NAMALWA (cell line): ENCODE measurements at regions not wholly inside any gene's neighbourhood (a gene's known extent, or its start where the extent isn't known, plus 50 kb on each side); places are given as distances from the start of the nearest gene placed in this dataset.

Source experiments
- DNase-seq: peaks from one replicate; pipeline ENCODE4 v3.0.0-alpha.2; 2015; ENCODE audit warnings: low spot score

GRCh38 chr2:236875906-236876505 lies 209.7 kb upstream of the COPS8 start:
- no peak for DNase-seq

DNA sequence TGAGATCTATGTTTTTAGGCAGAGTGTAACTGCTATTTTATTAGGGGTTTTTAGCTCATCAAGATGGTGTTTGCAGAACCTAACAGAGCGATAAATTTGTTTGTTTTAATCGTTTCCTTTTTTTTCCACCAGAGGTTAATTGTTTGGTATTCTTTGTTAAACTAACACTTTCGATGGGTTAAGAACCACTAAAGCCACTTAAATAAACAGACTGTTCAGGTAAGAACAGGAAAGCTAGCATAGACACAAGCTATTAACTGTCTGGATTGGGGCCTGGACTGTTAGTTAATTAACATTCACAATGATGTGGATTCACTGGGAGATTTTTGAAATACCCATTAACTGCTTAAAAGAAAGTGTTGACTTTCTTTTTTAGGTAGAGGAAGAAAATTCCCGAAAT lies 209.0 kb upstream of the COPS8 start:
- no peak for DNase-seq

GRCh38 chr2:236877972-236878371 lies 207.7 kb upstream of the COPS8 start:
- no peak for DNase-seq

DNA sequence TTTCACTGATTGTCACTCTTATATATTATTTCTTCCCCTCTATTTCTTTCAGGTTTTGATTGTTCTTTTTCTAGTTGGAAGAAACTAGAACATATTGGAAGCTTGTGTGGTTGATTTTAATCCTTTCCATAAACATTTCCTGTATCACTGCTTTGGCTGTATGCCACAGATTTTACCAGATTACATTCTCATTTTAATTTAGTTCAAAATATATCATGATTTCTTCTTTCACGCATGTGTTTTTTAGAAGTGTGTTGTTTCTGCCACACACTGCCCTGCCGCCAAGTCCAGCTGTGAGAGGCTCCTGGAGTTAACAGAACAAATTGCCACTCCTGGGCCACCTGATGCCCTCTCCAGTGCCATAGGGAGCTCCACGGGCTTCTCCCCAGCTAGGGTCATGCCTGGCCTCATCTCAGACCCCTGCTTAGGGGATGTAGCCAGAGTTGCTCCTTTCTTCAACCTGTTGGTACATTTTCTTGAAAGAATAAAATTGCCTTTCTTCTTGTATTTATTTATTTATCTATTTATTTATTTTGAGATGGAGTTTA lies 206.2 kb upstream of the COPS8 start:
- DNase-seq: no peak

- no peak for DNase-seq
Measured at GRCh38 chr2:236882074-236882473, 203.6 kb upstream of the COPS8 start.

GRCh38 chr2:236882930-236883329 lies 202.8 kb upstream of the COPS8 start:
- no peak for DNase-seq

DNA sequence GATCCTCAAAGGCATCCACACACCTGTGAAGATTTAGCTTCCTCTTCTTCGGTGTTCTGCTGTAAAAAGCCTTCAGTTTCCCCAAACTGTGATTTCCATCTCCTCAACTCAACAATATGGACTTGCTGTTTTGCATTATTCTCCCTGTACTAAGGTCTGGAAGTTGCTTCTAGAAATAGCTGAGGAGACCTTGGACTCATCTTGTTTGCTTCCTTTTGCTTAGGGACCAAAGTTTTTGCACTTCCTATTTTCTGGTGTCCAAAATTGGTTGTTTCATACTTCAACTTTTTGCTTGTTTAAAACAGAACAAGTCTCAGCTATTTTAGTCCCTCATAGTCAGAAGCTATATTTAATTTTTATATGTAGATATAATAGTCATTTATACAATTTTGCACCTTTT lies 201.9 kb upstream of the COPS8 start:
- DNase-seq: no peak

DNA sequence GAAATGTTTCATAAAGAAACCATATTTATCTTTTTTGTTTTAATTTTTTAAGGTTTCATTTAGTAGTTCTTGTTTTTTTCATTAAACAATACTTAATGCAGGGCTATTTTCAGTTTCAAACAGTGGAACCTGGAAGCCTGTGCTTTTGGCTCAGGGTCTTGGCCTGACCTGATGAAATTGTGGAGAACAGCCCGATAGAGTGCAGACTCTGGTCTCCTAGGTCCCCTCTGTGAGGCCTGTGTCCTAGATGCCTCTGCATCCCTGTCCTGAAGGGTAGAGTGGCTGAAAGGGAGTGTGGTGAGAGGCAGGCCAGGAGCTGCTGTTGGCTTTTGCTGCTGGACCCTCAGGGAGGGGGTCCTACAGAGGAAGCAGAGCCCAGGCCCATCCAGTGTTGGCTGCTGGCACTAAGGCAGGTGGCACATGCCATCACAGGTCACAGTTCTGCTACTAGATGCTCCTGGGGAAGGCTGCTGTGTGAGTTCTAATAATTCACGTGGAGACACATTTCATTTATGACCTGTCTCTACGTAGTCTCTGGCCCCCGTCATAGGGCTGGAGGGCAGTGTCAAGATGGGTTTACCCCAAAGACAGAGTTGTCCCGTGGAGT lies 201.0 kb upstream of the COPS8 start:
- no peak for DNase-seq

DNA sequence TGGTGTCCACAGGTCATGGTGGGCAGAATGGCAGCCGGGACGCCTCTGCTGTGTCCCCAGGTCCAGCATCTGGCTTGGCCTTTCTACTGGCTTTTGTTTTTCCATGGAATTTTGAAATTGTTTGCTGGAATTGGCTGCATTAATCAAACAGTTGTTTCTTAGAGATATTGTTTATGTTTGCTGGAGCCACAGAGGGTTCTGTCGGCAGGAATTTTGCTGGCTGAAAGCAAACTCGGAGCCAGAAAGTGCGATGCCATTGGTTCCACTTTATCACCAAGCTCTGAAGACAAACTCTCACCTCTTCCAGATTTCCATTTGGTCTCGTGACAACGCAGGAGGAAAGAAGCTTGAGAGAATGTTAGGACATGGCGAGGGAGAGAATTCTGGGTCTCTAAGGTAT lies 199.2 kb upstream of the COPS8 start:
- DNase-seq: no peak

DNA sequence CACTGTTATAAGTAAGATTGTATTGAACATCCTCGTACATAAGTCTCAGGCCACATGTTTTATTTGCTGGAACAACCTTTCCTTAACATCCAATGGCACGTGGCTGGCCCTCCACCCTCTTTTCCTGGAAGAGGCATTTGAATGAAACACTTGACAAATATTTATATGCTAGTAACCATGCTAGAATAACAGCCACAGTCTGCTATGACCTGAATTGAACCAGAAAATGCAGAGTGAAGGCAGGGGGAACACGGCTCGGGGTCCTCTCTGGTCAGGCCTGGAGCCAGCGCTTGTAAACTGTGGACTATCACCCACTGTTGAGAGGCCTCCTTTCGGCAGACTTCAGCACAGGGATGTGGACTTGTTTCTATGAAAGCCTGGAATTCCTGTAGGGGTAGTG lies 198.2 kb upstream of the COPS8 start:
- DNase-seq: no peak

GRCh38 chr2:236887953-236888793 lies 197.5 kb upstream of the COPS8 start:
- no peak for DNase-seq

- no peak for DNase-seq
Measured at GRCh38 chr2:236888794-236889780, 196.6 kb upstream of the COPS8 start.

GRCh38 chr2:236889791-236890704 lies 195.6 kb upstream of the COPS8 start:
- no peak for DNase-seq

- DNase-seq: no peak
Measured at GRCh38 chr2:236892721-236893120, 193.0 kb upstream of the COPS8 start.

GRCh38 chr2:236894791-236895190 lies 190.9 kb upstream of the COPS8 start:
- no peak for DNase-seq

- no peak for DNase-seq
Measured at GRCh38 chr2:236895497-236895896, 190.2 kb upstream of the COPS8 start.

- DNase-seq: no peak
Measured at GRCh38 chr2:236896688-236897087, 189.0 kb upstream of the COPS8 start.

DNA sequence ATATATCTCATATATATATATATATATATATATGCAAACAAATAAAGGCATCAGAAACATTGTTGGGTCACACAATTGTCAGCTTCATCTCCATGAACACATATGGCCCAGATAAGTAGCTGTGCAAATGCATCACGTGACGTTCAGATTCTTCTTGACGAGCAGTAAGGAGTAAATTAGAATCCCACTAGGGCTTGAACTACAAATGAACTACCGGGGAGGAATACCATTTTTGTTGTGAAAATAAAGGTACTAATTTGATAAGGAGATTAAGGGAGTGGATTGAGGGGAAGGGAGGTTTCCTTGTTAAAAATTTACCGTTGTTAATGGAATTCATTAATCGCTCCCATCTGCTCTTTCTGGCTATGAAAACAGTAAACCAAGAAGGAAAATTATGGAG lies 186.5 kb upstream of the COPS8 start:
- no peak for DNase-seq

DNA sequence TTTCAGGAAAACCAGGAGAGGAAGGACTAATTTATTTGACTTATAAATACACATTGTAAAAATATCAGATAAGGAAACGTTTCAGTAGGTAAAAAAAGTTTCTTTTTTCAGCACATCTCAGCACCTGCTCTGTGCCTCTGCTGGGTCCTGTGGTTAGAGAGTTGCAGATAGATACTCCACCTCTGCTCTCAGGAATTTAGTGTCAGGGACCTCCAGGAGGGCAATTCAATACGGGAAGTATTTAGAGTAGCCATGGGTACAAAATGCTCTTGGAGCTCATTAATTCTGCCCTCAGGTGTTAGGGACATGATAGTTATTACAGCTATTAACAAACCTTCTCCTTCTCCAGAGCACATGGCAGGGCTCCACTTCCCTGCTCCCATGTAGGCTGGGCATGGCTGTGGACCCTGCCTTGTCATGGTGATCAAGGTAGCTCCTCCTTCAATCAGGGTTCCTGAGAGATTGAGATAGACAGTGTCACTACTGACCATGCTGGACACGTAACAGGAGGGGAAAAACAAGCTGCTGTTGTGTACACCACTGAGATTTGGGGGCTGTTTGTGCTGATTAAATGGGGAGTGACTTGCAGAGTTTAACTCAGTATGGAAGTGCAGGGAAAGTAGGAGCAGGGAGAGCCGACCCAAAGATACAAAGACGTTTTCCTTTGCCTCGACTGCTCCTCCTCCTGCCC lies 185.6 kb upstream of the COPS8 start:
- DNase-seq: no peak

DNA sequence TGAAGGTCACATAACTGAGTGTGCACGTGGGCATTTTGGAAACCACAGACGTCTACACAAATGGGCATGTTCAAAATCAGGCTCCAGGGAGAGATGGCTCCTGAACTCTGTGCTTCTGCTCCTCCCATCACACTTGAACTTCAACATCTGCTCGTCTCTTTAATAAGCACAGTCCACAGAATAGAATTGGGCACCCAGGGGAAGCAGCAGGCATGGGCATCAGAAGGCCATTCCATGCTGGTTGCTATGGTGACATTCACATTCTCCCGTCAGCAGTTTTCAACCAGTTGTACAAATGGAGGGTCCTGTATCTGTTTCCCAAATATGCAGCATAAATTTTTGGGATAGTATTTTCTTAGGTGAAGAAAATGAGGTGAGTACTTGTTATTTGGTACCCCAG lies 183.7 kb upstream of the COPS8 start:
- DNase-seq: no peak
